Astrocyte (in vitro differentiated cells and primary cell): ENCODE measurements at regions not wholly inside any gene's neighbourhood (a gene's known extent, or its start where the extent isn't known, plus 50 kb on each side); places are given as distances from the start of the nearest gene placed in this dataset.

ENCODE experiments used
- CTCF ChIP-seq: IDR thresholded peaks from 2 replicates; pipeline ENCODE4 v1.5.1; 2011; ENCODE audit warnings: low read depth, mild to moderate bottlenecking, inconsistent platforms, low read length, moderate library complexity; ENCODE audit not compliant: insufficient read depth
- EZH2 ChIP-seq: IDR thresholded peaks from 2 replicates; pipeline ENCODE4 v1.6.1; 2012; ENCODE audit warnings: mild to moderate bottlenecking, low read length, inconsistent platforms; ENCODE audit not compliant: insufficient read depth

DNA sequence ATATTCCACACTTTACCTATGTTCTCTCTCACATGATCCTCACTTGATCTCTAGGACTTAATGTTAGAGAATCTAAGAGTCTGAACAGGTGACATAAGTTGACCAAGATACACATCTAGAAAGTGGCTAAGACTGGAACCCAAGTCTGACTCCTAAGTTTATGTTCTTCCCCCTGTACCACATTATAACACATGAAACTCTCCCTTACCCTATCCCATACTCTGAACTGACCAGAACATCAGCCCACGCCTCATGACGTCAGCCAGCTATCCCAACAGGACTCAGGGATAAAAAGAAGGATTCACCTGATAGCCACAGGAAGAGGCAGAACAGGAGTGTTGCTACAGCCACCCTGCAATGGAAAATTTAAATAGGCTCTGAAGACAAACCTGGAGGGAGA is 392.2 kb downstream of the ZEB2 start:
- TF ChIP-seq CTCF: no peak
- no peak for TF ChIP-seq EZH2
